ENCODE measurements at regions not wholly inside any gene's neighbourhood (a gene's known extent, or its start where the extent isn't known, plus 50 kb on each side); places are given as distances from the start of the nearest gene placed in this dataset.
A peak's percentile ranks its signal among the peaks of the same experiment; 100 is the strongest.

DNA sequence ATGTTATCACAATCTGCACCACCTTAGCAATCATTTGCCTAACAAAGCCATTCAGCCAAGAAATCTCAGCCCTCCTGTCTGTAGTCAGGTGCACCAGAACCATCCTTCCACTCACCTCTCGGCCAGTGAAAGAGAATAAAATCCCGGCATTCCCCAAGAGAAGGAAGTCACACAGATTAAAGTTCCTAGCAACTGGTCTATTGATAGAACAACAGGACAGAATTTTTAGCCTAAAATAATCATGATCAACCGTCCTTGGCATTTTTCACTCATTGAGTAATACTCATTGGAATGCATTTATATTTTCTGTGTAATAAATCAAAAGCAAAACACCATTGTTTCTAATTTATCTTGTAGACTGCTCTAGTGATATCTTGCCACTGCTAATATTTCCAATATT is 85.7 kb upstream of the CDH4 start:
- DNase-seq (ENCODE audit: low spot score) = no peak

DNA sequence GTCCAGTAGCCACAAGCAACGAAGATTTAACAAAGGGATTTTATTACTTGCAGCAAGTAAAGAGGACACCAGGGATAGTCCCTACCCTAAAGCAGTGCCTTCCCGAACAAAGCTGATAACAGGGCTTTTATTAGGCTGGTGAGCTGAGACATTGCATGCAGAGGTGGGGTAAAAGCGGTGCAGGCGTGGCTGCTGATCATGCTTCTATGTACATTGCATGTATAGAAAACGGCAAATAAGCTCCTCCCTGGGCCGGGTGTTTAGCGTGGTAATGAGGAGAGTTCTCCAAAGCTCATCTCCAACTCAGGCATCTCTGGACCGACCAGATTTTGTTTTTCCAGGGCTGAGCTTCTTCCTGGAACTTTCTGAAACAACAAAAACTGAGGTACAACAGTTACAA is 83.5 kb upstream of the CDH4 start:
- no peak for DNase-seq (ENCODE audit: low spot score)

DNA sequence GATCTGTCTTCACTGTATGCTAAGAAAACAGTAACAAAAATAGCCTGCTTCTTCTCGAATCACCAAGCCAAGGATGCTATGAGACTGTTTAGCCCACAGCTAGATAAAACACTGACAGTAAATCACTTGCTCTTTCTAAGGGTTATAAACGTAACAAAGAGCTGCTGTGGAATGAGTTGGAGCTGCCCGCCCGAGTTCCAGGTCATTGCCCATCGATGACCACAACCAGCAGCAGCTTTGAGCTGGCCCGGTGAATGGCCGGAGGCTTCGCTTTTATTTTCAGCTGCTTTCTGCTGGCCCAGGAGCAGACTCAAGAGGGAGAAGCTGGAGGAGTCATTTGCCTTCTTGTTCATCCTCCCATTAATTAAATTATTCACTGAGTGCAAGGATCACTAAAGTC is 82.2 kb upstream of the CDH4 start:
- no peak for DNase-seq (ENCODE audit: low spot score)

DNA sequence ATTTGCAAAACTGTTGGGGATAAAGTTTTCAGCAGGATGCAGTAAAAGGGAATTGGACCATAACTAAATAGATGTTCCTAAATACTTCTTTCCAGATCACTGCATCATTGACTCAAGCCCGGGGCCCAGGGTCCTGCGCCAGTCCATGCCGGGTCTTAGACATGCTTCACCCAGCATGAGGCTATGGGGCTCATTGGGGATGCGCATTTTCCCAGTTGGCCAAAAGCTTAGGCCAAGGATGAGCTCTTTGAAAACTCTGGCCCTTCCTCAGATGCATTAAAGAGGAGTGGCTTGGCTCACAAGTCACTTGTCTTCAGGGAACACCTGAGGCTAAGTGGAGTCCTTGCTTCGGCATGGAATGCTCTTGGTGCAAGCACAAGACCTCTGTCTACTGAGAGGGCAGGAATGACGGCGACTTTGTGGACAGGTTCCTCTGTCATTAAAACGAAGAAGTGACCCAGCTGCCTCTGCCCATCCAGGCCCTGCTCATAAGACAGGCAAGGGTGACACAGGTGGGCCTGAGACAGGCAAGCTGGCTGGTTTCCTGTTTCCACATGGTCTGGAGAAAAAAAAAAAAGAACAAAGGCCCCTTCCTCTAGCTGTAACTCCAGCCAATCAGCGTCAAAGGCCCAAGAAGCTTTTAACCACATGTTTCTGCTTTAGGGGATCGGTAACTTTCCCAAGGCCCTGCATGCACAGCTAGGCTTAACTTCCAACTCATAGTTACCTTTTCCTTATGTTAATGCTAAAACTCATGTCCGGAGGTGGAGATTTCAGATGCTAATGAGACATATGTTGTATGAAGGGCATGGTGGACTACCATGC is 81.4 kb upstream of the CDH4 start:
- DNase-seq (ENCODE audit: low spot score) = no peak

DNA sequence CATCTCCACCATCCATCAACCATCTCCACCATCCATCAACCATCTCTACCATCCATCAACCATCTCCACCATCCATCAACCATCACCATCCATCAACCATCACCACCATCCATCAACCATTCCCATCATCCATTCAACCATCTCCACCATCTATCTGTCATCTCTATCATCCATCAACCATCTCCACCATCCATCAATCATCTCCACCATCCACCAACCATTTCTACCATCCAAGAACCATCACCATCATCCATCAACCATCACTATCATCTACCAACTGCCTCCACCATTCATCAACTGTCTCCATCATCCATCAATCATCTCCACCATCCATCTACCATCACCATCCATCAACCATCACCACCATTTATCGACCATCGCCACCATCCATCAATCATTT is 78.8 kb upstream of the CDH4 start:
- no peak for DNase-seq (ENCODE audit: low spot score)

DNA sequence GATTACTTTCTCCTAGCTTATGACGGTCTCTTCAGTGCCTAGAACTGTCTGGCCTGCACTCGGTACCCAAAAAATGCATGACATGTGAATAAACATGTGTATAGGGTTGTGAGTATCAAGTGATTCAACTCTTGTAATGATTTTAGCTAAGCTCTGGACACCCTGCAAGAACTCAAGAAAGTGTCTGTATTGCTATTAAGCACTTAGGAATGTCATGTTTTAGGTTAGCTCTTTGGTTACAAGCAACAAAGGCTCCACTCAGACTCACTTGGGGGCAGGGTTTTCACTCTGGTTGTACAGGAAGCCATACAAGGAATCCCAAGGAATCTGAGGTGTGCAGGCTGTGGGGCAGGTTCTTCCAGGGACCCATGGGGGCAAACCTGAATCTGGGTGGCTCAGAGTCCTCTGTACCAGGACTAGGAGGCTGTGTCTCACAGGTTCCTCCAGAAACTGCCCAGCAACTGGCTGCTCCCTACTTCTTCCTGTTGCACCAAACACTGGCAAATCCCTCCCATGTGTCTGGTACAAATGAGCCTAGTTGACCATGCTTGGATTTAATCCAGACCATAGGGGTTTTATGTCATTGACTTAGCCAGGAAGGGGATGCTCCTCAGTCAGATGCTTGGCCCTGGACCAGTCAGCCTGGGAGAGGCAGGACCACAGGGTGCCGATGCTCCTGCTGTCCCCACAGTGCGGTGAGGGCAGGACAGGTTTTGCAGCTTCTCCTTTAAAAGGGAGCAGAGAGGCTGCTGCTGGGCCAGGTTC is 77.9 kb upstream of the CDH4 start:
- DNase-seq (ENCODE audit: low spot score) = no peak

DNA sequence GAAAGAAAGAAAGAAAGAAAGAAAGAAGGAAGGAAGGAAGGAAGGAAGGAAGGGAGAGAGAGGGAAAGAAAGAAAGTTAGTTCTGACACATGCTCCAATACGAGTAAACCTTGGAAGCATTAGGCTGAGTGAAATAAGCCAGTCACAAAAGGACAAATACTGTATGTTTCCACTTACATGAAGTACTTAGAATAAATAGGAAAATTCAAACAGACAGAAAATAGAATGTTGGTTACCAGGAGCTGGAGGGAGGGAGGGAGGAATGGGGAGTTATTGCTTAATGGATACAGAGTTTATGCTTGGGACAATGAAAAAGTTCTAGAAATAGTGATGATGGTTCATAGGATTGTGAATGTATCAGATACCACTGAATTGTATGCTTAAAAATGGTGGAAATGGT is 75.2 kb upstream of the CDH4 start:
- DNase-seq (ENCODE audit: low spot score) = no peak

DNA sequence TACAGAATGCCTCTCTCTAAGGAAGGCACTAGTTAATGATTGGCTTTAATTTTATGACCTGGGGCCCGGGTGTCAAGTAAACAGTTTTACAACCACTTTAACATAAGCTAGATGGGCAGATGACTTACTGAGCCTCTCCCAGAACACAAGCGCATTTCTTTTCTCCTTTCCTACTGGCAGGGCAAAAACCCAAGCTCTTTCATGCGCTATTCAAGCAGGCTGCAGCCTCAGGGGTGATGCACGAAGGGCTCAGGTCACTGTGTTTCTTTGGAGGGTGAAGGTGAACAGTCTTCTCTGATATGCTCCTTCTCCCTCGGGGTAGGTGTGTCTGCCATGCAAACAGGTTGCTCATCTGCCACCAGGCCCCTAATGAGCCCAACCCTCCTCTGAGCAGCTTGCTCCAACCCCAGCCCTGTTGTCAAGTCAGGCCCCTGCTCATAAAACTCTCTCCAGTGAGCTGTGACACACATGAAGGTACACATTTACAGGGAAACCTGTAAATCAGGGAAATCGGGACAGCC is 73.5 kb upstream of the CDH4 start:
- DNase-seq (ENCODE audit: low spot score) = peak; percentile 28

DNA sequence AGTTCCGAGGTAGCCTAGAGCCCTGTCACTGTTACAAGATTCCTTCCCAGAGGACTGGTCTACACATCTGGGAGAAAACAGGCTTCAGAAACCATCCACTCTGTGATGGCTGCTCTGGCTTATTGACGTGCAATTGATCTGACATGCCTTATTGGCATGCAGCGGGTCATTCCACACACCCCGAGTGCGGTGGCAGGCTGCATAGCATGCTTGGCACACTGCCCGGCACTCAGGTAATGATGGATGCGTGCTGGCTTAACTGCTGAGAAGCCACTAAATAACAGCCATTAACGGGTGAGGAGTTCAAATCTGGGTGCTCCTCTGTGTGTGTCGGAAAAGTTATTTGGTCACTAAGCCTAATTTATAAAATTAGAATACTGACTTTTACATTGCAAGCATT is 67.9 kb upstream of the CDH4 start:
- DNase-seq (ENCODE audit: low spot score) = peak; percentile 5

DNA sequence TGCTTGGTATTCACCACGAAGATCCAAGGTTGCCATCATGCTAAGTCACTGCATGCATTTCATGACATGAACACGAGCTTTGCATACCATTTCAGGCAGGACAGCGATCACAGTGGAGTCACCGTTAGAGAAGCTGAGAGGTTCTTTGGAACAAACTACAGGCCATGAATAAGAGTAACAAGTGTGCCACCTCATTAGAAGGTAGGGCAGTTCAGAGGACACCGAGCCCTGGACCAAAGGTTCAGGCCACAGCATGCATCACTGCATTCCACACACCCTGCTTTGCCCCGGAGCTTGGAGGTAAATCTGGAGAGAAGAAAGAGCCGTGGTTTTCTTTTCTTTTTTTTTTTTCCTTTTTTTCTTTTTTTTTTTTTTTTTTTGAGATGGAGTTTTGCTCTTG is 66.9 kb upstream of the CDH4 start:
- no peak for DNase-seq (ENCODE audit: low spot score)

DNA sequence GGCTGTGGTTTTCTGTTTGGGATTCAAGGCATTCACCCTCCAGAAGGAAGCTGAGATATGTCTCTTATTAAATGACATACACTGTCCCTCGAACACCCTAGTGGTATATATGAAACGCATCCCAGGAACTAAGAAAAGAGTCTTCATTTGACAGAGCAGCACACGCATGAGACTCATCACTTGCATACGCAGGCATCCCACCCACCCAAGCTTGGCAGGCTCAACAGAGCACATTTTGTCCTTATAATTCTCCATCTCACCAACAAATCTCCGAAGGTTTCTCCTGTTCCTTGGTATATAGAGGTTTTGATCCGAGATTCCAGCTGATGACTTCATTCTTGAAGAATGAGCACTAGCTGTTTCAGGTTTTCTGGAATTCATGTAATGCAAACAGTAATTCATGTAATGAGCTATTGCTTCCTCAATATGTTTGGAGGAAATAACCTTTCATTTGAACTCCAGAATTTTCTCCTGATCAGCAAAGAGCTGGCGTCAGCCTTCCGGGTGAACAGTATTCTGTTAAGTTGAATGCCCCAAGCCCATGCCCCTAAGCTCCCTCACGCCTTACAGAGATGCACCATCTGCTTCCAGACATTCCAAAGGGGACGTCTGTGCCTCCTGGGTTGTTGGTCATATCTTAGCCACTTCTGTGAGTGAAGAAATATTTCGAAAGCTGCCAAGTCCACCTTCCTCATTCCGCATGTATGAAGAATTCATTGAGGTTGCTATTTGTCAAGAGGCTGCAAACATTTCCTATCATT is 66.0 kb upstream of the CDH4 start:
- peak; percentile 37 for DNase-seq (ENCODE audit: low spot score)

DNA sequence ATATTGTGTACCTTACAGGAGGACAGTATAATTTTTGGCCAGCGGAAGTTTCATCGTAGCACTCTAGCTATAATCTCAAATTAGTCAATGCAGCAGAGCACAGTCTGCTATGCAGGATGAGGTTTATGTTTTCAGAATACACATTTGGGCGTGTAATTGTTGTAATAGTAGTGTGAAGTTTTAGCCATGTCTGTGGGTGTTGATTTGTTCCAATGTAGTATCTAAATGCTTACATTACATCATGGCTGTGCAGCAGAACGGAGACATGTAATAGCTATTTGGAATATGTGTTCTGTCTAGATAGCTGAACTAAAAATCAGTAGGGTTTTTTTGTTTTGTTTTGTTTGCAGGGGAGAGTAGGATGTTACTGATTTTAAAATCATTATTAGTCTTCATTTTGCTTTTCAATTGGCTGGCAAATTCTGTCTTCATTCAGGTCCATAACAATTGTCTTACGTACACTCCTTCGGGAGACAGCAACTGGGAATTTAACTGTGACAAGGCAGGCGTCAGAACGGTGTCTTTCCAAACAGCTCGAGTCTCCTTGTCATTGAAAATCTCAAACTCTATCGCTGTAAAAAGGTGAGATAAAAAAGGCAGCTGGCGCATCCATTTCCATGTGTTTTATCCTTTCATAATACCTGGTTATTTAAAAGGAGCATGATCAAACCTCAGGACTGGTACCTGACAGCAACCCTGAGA is 65.1 kb upstream of the CDH4 start:
- no peak for DNase-seq (ENCODE audit: low spot score)

DNA sequence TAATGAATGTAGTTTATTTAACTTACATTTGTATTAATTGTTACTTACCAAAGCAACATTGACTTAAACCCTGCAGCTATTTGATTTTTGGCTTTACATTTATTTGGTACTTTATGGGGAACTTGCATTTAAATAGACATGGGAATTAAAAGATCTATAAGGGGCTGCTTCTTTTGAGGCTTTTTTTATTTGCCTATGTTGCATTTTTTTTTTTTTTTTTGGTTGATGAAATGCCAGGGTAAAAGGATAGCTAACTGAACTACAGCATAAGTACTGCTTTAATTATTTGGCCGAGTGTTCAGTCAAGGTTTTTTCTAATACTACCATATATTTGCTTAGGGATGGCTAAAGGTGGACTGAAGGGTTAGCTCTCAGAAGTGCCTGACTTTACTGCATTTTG is 62.5 kb upstream of the CDH4 start:
- no peak for DNase-seq (ENCODE audit: low spot score)

DNA sequence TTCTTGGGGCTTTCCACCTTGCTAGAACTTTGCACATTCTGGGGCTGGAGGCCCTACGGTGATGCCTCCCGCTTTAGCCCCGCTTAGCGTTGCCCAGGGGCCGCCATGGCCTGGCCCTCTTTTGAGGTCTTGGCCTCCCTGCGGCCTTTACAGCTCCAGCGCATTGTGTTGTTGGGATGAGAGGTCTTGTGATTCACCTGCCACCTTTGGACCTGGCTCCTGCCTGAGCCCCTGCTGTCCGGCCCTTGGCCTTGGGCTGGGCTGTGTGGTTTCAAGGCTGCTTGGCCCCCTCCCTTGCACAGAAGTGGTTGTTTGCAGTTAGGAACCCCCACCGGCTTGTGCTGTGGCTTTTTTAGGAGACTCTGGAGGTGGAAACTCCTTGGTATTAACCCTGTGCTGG is 61.0 kb upstream of the CDH4 start:
- no peak for DNase-seq (ENCODE audit: low spot score)

DNA sequence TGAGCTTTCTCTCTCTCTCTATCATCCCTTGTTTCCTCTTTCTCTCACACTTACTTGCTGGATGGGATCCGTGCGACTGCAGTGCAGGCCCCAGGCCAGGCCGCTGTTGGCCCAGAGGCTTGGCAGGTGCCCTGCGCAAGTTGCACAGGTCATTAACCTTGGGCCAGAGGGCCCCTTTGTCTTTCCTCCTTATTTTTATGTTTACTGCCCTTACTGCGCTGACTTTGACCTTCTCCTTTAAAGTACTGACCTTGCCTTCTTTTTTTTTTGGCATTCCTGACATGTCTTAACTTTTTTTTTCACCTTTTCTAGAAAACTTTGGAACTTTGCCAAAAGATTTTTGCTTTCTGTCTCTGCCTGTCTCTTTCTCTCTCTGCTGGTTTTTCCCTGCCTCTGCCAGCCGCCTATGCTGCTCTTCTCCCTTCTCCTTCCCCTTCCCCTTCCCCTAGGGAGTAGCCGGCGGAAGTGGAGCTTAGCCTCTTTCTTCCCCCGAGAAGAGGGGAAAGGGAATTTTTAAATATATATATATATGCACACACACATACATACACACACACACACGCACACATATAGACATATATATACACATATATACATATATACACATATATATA is 59.6 kb upstream of the CDH4 start:
- DNase-seq (ENCODE audit: low spot score) = no peak

DNA sequence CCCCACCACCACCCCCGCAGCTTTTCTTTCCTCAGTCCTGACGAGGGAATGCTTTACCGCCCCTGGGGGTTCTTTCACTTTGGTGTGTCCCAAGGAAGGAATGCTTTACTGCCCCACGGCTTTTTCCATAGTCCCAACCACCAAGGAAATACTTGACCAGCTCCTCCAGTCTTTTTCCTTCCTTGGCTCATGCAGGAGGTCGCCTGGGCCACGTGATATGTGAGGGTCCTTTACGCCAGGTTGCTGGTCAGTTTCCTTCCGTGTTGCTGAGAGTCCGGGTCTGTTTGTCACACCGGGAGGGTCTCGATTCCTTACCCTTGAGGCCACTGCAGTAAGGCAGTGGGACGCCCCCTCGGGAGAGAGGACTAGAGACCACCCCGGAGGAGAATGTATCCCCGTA is 58.9 kb upstream of the CDH4 start:
- no peak for DNase-seq (ENCODE audit: low spot score)
